ENCODE measurements at regions not wholly inside any gene's neighbourhood (a gene's known extent, or its start where the extent isn't known, plus 50 kb on each side); places are given as distances from the start of the nearest gene placed in this dataset.

DNA sequence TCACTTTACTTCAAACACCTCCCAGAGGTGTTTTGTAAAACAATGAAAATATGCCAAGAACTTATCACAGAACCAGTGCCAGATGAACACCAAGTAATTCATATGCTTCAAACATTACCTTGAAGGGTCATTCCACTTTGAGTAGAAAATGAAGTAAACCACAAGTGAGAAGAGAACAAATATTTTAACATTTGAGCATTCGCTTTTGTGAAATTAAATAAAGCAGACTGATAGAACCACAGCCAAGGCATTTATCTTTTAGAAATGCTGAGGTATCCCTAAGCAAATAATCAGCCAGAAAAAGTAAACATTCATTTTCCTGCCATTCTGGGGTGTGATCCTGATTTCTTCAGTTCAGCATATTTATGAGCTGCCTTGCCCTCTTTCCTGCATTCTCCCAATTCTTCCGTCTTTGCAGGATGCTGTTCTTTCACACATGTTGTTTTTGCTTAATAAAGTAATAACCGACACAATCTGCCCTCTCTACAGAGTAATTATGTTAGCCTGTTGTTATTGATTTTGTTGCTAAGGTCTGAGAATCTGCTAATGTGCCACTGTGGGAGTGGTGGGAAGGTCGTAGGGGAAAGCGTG, 235.6 kb upstream of the TGFBR2 start:
- Histone ChIP-seq H3K4me3 (no peak overlapping the region), H3K27ac (no peak overlapping the region), H3K27me3 (no peaks in the 10 kb centered on the region), H3K9me3 (no peaks in the 10 kb centered on the region), H3K4me1 (peaks cover 0 to 11% of the 10 kb centered on the region in 2 donors), H3K36me3 (no peaks in the 10 kb centered on the region)
- TF ChIP-seq, protein P1, sequence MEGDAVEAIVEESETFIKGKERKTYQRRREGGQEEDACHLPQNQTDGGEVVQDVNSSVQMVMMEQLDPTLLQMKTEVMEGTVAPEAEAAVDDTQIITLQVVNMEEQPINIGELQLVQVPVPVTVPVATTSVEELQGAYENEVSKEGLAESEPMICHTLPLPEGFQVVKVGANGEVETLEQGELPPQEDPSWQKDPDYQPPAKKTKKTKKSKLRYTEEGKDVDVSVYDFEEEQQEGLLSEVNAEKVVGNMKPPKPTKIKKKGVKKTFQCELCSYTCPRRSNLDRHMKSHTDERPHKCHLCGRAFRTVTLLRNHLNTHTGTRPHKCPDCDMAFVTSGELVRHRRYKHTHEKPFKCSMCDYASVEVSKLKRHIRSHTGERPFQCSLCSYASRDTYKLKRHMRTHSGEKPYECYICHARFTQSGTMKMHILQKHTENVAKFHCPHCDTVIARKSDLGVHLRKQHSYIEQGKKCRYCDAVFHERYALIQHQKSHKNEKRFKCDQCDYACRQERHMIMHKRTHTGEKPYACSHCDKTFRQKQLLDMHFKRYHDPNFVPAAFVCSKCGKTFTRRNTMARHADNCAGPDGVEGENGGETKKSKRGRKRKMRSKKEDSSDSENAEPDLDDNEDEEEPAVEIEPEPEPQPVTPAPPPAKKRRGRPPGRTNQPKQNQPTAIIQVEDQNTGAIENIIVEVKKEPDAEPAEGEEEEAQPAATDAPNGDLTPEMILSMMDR (IDR thresholded peaks at IDR 0.05) = no peak
- no peak for DNase-seq (ENCODE audit: low spot score)

DNA sequence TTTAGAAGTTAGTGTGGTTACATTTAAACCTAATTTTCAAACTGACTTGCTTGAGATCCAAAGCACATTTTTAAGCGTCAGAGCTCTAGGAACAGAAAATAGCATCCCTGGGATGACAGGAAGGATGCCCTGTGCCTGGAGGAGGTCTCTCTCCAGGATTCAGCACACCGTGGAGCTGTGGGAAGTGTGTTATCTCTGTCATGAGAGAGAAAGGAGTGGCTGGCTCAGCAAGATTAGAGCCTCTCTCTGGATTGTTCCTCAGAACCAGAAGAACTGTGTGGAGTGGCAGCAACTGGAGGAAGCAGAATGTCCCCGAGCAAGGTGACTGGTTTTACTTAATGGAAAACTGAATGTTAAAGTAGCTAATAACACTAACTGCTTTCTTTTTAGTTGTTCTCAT, 233.6 kb upstream of the TGFBR2 start:
- DNase-seq (ENCODE audit: low spot score) = no peak
- Histone ChIP-seq H3K4me1 (peaks cover 0 to 11% of the 10 kb centered on the region in 2 donors), H3K36me3 (no peaks in the 10 kb centered on the region), H3K27me3 (no peaks in the 10 kb centered on the region), H3K27ac (peak overlapping the region; percentile 29 to 68), H3K4me3 (no peak overlapping the region), H3K9me3 (no peaks in the 10 kb centered on the region)
- TF ChIP-seq, protein P1 (IDR thresholded peaks at IDR 0.05) = no peak

DNA sequence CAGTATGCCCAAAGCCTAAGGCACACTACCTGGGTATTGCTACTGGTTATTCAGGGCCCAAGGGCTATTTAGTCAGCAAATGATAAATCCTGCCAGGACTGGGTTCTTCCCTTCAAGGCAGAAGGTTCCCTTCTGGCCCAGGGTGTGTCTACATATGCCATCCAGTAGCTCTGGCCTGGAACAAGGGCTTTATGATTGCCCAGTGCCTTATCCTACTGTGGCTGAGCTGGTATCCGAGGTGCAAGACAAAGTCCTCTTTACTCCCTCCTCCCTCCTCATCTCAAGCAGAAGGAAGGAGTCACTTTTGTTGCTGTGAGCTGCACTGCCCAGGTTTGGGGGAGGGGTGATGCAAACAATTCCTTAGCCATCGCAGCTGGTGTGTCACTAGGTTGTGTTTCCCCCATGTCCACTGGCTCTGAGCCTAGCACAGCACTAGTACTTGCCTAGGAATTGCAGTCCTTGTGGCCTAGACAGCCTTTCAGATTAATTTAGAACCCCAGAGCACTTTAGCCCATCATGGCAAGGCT, 221.8 kb upstream of the TGFBR2 start:
- H3K27ac ChIP-seq = no peak overlapping the region
- DNase-seq (ENCODE audit: low spot score) = no peak
- TF ChIP-seq, protein P1 (IDR thresholded peaks at IDR 0.05) = no peak
- no peaks in the 10 kb centered on the region for H3K36me3 ChIP-seq
- H3K4me1 ChIP-seq = no peaks in the 10 kb centered on the region
- no peak overlapping the region for H3K4me3 ChIP-seq
- no peaks in the 10 kb centered on the region for H3K27me3 ChIP-seq
- H3K9me3 ChIP-seq = no peaks in the 10 kb centered on the region

DNA sequence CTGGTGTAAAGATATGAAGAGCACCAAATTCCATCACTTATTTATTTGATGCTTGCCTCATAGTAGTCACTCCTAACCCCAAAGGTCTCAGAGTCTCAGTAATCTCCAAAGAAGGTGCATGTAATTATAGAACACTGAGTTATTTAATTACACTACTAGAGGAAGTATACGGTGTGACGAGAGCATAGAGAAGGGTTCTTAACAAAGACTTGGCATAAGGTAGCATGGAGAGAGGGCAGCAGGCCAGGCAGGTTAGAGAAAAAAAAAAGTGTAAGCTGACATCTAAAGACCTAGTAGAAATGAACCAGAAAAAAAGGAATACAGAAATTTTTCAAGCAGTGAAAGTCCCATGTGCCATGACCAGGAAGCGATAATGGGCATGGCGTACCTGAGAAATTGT, 213.3 kb upstream of the TGFBR2 start:
- Histone ChIP-seq H3K4me1 (peaks cover 0 to 9% of the 10 kb centered on the region in 2 donors), H3K27ac (no peak overlapping the region), H3K27me3 (no peaks in the 10 kb centered on the region), H3K4me3 (no peak overlapping the region), H3K9me3 (no peaks in the 10 kb centered on the region), H3K36me3 (no peaks in the 10 kb centered on the region)
- no peak for DNase-seq (ENCODE audit: low spot score)
- TF ChIP-seq, protein P1 (IDR thresholded peaks at IDR 0.05) = no peak

DNA sequence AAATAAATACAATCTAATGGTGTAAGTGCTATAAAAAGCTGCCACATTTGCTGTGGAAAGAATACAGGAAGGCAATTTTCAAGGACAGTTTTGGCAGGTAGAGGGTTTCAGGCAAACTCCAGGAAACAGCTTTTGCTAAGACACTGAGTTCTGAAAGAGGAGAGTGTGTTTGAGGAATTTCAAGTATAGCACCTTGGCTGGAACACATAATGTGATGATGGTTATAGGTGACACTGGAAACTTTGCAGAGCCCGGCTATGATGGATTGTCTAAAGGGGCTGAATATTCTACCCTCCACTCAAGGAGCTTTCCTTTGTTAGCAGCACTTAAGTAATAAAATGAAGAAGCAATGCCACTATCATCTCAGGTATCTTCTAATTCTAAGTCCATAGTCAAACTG, 209.4 kb upstream of the TGFBR2 start:
- Histone ChIP-seq H3K4me1 (peaks cover 0 to 31% of the 10 kb centered on the region in 2 donors), H3K27ac (peak overlapping the region in 1 of 2 donors; percentile 66)
- TF ChIP-seq, protein P1 (IDR thresholded peaks at IDR 0.05) = no peak

More for the DNA sequence above, 209.4 kb upstream of the TGFBR2 start:
- DNase-seq (ENCODE audit: low spot score) = no peak
- Histone ChIP-seq H3K27me3 (no peaks in the 10 kb centered on the region), H3K9me3 (no peaks in the 10 kb centered on the region), H3K4me3 (no peak overlapping the region), H3K36me3 (no peaks in the 10 kb centered on the region)
